Activated CD4-positive, alpha-beta T cell treated with anti-CD3 and anti-CD28 coated beads, Interleukin-2, amount 50 U/mL, for 1 hour (primary cell): ENCODE measurements at regions not wholly inside any gene's neighbourhood (a gene's known extent, or its start where the extent isn't known, plus 50 kb on each side); places are given as distances from the start of the nearest gene placed in this dataset.

ENCODE experiments used
- DNase-seq: peaks from one replicate; pipeline ENCODE4 v3.0.0-alpha.2; 2020

- no peak for DNase-seq
Observed at GRCh38 chr21:33157303-33157702, 72.4 kb upstream of the IFNAR2 start.

- no peak for DNase-seq
Observed at GRCh38 chr21:33158654-33159053, 71.1 kb upstream of the IFNAR2 start.

GRCh38 chr21:33162436-33162951 is 67.2 kb upstream of the IFNAR2 start:
- DNase-seq, result no peak

DNA sequence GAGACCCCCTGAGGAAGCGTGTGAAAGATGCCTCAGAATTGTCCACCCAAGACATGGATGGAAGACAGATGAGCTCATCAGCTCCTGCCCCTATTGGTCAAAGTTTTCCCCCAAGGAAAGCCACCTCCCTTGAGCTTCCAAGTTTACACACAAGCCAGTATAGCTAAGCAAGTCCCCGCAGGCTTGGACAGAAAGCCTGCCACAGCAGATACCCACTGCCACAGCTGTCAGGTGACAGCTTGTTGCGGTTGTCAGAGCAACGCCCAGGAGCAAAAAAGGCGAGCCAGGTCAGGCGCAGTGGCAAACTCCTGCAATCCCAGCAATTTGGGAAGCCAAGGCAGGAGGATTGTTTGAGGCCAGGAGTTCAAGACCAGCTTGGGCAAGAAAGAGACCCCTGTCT is 60.9 kb upstream of the IFNAR2 start:
- no peak for DNase-seq

DNA sequence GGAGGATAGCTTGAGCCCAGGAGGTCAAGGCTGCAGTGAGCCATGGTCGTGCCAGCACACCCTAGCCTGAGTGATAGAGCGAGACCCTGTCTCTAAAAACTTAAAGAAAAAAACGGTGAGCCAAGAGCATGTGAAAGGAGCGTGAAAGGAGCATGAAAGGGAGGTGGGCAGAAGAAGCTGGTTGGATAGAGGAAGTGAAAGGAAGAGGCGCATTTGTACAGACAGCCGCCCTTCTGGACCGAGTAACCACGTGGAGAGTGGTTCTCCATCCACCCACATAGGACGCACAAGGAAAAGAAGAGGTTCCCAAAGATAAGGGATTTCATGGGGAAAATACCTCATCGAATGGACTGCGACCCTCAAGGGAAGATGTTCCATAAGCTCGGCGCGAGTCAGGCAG is 60.4 kb upstream of the IFNAR2 start:
- no peak for DNase-seq

DNA sequence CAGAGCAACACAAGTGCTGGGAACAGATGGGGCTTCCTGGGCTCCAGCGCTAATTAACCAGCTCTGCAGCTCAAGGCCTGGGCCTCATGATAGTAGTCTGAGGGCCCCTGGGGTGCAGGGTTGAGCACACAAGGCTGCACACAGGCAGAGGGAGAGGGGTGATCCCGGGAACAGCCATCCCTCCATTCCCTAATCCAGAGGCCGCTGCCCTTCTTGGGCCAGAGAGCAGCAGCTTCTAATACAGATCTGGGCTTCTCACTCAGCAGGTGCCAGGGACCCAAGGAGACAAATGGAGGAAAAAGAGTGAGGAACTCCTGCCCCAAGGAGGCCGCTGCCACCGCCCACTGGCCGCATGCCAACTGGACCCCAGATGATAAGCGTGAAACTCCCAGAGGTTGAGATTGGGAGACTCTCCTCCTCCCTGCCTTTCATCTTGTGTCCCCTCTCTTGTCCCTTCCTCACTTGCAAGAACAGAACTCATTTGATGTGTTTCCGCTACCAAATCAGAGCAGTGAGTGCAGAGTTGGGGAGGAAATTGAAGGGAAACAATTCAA is 58.0 kb upstream of the IFNAR2 start:
- no peak for DNase-seq

GRCh38 chr21:33174756-33175155 is 55.0 kb upstream of the IFNAR2 start:
- no peak for DNase-seq
